SK-MEL-5 (cell line): ENCODE measurements at regions not wholly inside any gene's neighbourhood (a gene's known extent, or its start where the extent isn't known, plus 50 kb on each side); places are given as distances from the start of the nearest gene placed in this dataset.

ENCODE experiments used
- DNase-seq: peaks from one replicate; pipeline ENCODE4 v3.0.0-alpha.2; 2016; ENCODE audit warnings: low read depth, low spot score
- in situ Hi-C: cut with HindIII; loops from 2 replicates; pipeline ENCODE4 v1.10.0; 2016; ENCODE audit warnings: low sequenced_read_pairs, high pct_unique_total_duplicates, low pct_unique_long_range_greater_than_20kb

DNA sequence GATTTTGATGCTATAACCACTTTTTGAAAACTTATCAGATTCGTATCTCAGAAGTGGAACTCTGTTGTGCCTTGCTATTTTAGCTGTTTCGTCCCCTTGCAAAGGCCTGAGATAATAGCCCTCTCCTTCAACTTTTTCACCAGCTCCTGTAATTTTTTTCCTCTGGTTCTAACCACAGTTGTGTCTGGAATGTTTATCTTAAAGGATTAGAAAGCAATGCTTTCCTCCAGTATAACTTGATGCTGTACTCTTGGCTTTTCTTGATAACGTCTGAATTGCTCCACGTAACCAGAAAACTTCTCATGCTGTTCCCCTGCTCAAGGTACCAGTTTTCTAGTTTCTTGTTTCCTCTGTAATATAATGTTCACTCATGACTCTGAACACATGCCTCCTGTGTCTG is 209.4 kb downstream of the DTWD2 start:
- DNase-seq, result no peak
- in situ Hi-C loops, result no loop called here

- in situ Hi-C loops, result no loop called here
- no peak for DNase-seq
Measured at GRCh38 chr5:118777189-118777736, 211.1 kb downstream of the DTWD2 start.

DNA sequence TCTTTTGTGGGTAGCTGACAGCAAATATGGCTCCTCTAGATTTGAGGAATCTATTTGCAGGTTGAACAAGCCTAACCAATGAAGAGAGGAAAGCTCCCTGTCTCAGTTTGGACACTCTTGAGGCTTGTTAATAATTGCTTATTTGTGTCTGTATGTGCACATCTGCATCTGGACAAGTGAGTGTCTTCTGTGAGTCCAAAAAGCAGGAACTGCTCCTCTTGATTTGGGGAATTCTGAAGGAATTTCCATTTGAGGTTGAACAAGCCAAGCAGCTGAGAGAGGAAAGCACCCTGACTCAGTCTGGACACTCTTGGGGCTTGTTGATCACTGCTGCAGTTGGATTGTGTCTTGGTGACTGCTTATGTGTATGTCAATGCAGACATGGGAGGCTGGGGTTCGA is 211.6 kb downstream of the DTWD2 start:
- DNase-seq, result no peak
- in situ Hi-C loops, result no loop called here

- in situ Hi-C loops, result no loop called here
- DNase-seq, result no peak
Measured at GRCh38 chr5:118775790-118776499, 212.4 kb downstream of the DTWD2 start.

GRCh38 chr5:118768607-118769175 is 219.7 kb downstream of the DTWD2 start:
- in situ Hi-C loops, result no loop called here
- no peak for DNase-seq

GRCh38 chr5:118762291-118762690 is 226.1 kb downstream of the DTWD2 start:
- in situ Hi-C loops, result no loop called here
- no peak for DNase-seq

GRCh38 chr5:118761814-118762213 is 226.5 kb downstream of the DTWD2 start:
- DNase-seq, result no peak
- in situ Hi-C loops, result no loop called here

GRCh38 chr5:118752969-118753368 is 235.4 kb downstream of the DTWD2 start:
- in situ Hi-C loops, result no loop called here
- no peak for DNase-seq

DNA sequence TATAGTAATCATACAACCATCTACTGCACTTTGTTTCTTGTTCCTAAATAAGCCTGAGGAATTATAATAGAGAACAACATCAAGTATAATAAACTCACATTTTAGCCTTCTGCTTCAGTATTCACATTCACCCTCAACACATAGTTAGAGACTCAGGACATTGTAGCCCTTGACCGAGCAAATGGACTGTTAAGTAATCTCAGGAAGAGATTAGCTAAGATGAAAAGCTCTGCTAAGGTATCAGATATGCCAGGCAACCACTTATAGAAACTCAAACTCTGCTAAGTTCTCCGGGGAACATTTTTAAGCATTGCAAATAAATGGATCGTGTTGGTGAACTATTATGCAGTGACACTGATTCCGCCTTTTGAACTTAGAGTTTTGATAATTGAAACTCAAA is 252.0 kb downstream of the DTWD2 start:
- DNase-seq, result no peak
- in situ Hi-C loops, result no loop called here

- in situ Hi-C loops, result no loop called here
- no peak for DNase-seq
Measured at GRCh38 chr5:118733394-118733793, 255.0 kb downstream of the DTWD2 start.

- in situ Hi-C loops, result no loop called here
- DNase-seq, result no peak
Measured at GRCh38 chr5:118728191-118728590, 260.2 kb downstream of the DTWD2 start.

DNA sequence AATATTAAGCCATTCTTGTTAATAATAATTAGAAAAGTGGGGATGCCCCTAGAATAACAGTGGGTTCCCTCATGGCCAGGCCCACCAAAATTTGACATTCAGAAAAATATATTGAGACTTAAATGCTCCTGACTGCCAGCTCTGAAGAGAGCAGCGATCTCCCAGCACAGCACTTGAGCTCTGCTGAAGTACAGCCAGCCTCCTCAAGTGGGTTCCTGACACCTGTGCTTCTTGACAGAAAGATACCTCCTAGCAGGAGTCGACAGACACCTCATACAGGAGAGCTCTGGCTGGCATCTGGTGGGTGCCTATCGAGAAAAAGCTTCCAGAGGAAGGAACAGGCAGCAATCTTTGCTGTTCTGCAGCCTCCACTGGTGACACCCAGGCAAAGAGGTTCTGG is 261.5 kb downstream of the DTWD2 start:
- no peak for DNase-seq
- in situ Hi-C loops, result no loop called here

- no peak for DNase-seq
- in situ Hi-C loops, result no loop called here
Measured at GRCh38 chr5:118723021-118723338, 265.4 kb downstream of the DTWD2 start.

- DNase-seq, result no peak
- in situ Hi-C loops, result no loop called here
Measured at GRCh38 chr5:118722122-118723020, 266.0 kb downstream of the DTWD2 start.

DNA sequence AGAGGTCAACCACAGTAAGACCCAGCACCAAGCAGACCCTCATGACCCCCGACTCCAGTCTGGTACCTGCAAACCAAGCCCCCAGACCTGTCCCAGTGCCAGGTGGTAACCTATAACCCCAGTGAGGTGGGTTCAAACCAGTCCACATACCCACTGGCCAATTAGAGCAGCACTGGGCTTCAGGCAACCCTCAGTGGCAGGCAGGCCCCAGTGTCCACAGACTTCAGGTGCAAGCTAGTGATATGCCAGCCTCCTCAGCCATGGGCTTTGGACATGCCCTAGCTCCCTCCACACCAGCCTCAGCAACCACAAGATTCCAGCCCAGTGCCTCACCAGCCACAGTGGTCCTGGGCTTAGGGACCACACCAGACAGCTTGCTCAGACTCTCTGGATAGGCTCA is 276.6 kb downstream of the DTWD2 start:
- in situ Hi-C loops, result no loop called here

DNA sequence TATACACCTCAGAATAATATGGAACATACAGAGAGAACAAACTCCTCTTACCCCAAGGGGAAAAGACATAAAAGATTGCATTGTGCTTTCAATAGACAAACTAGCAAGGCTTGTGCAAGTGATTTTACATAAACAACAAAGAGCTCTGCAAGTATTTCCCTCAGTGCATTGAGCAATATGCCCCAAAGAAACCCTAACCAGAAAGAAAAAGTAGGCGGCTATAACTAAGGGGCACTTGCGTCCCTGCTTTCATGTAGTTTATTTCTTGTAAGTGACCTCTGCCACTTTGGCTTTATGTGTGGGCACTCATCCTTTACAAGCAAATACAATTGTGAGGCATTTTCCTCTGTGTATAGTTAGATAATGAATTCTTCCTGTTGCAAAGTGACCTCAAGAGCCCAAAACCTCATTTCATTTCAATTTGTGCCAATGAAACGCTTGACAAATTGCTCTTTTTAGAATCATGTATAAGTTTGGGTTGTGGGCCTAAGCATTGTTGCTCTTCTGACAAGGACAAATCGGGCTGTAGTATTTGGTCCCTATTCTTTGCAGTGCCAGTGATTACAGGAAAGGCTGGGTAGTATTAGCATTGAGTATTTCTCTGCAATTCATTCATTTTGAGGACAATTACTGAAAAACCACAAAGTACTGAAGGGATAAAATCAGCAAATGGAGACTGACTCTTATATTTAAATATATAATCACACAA is 282.2 kb downstream of the DTWD2 start:
- in situ Hi-C loops, result no loop called here
- peak; percentile 69 for DNase-seq

More for the DNA sequence above, 276.6 kb downstream of the DTWD2 start:
- no peak for DNase-seq

DNA sequence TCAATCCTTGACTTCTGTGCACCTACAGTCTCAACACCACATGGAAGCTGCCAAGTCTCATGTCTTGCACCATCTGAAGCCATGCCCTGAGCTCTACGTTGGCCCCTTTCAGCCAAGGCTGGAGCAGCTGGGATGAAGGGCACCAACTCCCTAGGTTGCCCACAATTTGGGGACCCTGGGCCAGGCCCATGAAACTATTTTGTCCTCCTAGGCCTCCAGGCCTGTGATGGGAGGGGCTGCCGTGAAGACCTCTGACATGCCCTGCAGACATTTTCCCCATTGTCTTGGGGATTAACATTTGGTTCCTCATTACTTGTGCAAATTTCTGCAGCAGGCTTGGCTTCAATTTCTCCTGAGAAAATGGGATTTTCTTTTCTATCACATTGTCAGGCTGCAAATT is 285.1 kb downstream of the DTWD2 start:
- no peak for DNase-seq

DNA sequence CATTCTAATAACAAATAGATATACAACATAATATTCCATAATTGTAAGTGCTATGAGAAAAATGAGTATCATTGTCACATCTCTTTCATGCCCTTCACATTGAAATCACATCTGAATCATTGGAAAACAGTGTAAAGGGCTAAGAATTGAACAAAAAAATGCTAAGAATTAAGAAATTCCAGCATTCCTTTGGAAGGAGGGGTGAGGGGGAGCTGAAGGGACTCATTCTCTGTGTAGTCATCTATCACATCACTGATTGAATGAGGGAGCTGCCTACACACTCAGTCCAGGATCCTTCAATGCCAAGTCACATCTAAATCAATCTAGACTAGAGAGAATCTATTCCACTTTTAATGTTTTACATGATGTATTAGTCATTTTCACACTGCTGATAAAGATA is 286.6 kb downstream of the DTWD2 start:
- no peak for DNase-seq
- in situ Hi-C loops, result no loop called here

More for the DNA sequence above, 285.1 kb downstream of the DTWD2 start:
- in situ Hi-C loops, result no loop called here
